Spleen (tissue), 11 donors: ENCODE measurements at regions not wholly inside any gene's neighbourhood (a gene's known extent, or its start where the extent isn't known, plus 50 kb on each side); places are given as distances from the start of the nearest gene placed in this dataset.

Experiments used
- DNase-seq: peaks from one replicate; pipeline ENCODE4 v3.0.0-alpha.2; 2020
- H3K27ac ChIP-seq, 8 donors: fragments of 200-600 bp; sonication (generic) in 7 of 8; 1 replicate in 4 of 8; 2 replicates in 4 of 8; pipeline versions ENCODE4 v1.5.0 to v1.8.0; 2016 to 2021; ENCODE audit warnings: inconsistent platforms in 4 of 8, mild to moderate bottlenecking in 4 of 8, moderate library complexity in 1 of 8
- H3K27me3 ChIP-seq, 7 donors: fragments of 200-600 bp; sonication (generic) in 6 of 7; replicated peaks in 1 of 7; 1 replicate in 4 of 7; 2 replicates in 3 of 7; pipeline versions ENCODE4 v1.5.0 to v1.8.0; 2016 to 2021; ENCODE audit warnings: inconsistent platforms in 3 of 7, mild to moderate bottlenecking in 1 of 7
- H3K36me3 ChIP-seq, 6 donors: fragments of 200-600 bp; sonication (generic) in 5 of 6; 1 replicate in 4 of 6; 2 replicates in 2 of 6; pipeline versions ENCODE4 v1.5.0 to v1.8.0; 2016 to 2021; ENCODE audit warnings: inconsistent platforms in 2 of 6
- H3K4me1 ChIP-seq, 6 donors: fragments of 200-600 bp; sonication (generic) in 5 of 6; 1 replicate in 3 of 6; 2 replicates in 3 of 6; pipeline versions ENCODE4 v1.5.0 to v1.8.0; 2016 to 2021; ENCODE audit warnings: inconsistent platforms in 3 of 6
- H3K4me3 ChIP-seq, 8 donors: fragments of 200-600 bp; sonication (generic) in 7 of 8; 1 replicate in 4 of 8; 2 replicates in 4 of 8; pipeline versions ENCODE4 v1.5.0 to v1.8.0; 2016 to 2021; ENCODE audit warnings: inconsistent platforms in 4 of 8, mild to moderate bottlenecking in 4 of 8, moderate library complexity in 2 of 8
- H3K9me3 ChIP-seq, 8 donors: fragments of 200-600 bp; sonication (generic) in 7 of 8; 1 replicate in 4 of 8; 2 replicates in 4 of 8; pipeline versions ENCODE4 v1.5.0 to v1.8.0; 2016 to 2021; ENCODE audit warnings: inconsistent platforms in 4 of 8
- CTCF ChIP-seq, 11 experiments: fragments of 200-600 bp in 7 of 11; fragments of 450-650 bp in 4 of 11; sonication (generic) in 4 of 11; IDR thresholded peaks in 8 of 11; conservative IDR thresholded peaks in 3 of 11; 1 replicate in 7 of 11; 2 replicates in 4 of 11; pipeline versions ENCODE4 v1.4.0 to v1.8.0; 2016 to 2021; ENCODE audit warnings: antibody characterized with exemption in 11 of 11, inconsistent platforms in 4 of 11, mild to moderate bottlenecking in 1 of 11
- POLR2A ChIP-seq, 3 donors: fragments of 450-650 bp; IDR thresholded peaks; one replicate each; pipeline ENCODE4 v1.5.1; 2017; ENCODE audit warnings: antibody characterized with exemption in 3 of 3, mild to moderate bottlenecking in 1 of 3
- POLR2AphosphoS5 ChIP-seq, 3 donors: sonication (generic); formaldehyde crosslinking; IDR thresholded peaks; one replicate each; pipeline ENCODE4 v1.5.1; 2017; ENCODE audit warnings: antibody characterized with exemption in 3 of 3
- WGBS, 5 donors: extraction: QIAGEN DNeasy Blood & Tissue Kit in 3 of 5; methylation state at CpG; one replicate each; pipeline versions ENCODE4 v1.1.5 to v1.1.7; 2013 to 2018; 5-methylcytosine and 5-hydroxymethylcytosine counted together
- intact Hi-C: fragments of 100-400 bp; cut with DNase I; formaldehyde crosslinking; loops from one replicate; pipeline ENCODE4 v1.15.0; 2023; ENCODE audit warnings: low total_unique reads
- donor health status: healthy with polysubstance abuse.
- donor health status: DM: no; HTN: no; CAD: no; lungs with moderate emphysema.
- donor health status: DM: no; HTN: no; CAD: no.
- donor health status: Bipolar disorder and iron deficiency.
- donor health status: healthy.
- donor health status: DM: no; HTN: no; CAD: no.
- donor health status: DM: yes; HTN: yes; CAD: no.

DNA sequence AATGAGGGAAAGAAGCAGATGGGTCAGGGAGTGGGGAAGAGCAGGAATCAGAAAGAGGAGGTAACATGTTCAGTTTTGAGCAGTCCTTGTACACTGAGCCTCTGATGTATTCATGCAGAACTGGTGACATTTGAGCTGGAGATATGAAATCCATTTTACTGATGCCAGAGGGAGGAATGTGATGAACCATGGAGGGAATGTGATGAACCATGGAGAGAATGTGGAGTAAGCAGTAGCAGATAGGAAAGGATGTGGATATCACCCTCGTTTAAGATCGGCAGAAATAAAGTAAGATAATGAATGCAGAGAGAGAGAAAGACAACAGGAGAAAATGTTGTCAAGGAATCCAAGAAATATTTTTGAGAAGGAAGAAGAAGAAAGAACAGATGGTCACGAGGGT, 231.6 kb downstream of the TBXT start:
- DNase-seq, result no peak
- TF ChIP-seq POLR2A (IDR thresholded peaks at IDR 0.05) (no peak), POLR2AphosphoS5 (IDR thresholded peaks at IDR 0.05) (no peak), CTCF (IDR thresholded peaks at IDR 0.05 in 8 of 11, conservative IDR thresholded peaks at IDR 0.05 in 3 of 11) (no peak)
- H3K27me3 ChIP-seq, result peaks cover 0 to 42% (median 0%) of the 10 kb centered on the region in 7 donors
- no peaks in the 10 kb centered on the region for H3K9me3 ChIP-seq
- intact Hi-C loops, result no loop called here
- H3K4me3 ChIP-seq, result no peak overlapping the region
- H3K27ac ChIP-seq, result no peak overlapping the region
- no peaks in the 10 kb centered on the region for H3K4me1 ChIP-seq
- H3K36me3 ChIP-seq, result no peaks in the 10 kb centered on the region
- WGBS, 5 donors, result 71 to 92% (median 80%) methylated on average over 3 of the region's 3 CpGs

GRCh38 chr6:165931675-165932074, 236.0 kb downstream of the TBXT start:
- 68 to 76% (median 71%) methylated on average over 9 of the region's 9 CpGs for WGBS, 5 donors

GRCh38 chr6:165930668-165931214, 236.9 kb downstream of the TBXT start:
- no peak for TF ChIP-seq POLR2AphosphoS5 (IDR thresholded peaks at IDR 0.05)
- no peak for TF ChIP-seq CTCF (IDR thresholded peaks at IDR 0.05 in 8 of 11, conservative IDR thresholded peaks at IDR 0.05 in 3 of 11)
- no peak for TF ChIP-seq POLR2A (IDR thresholded peaks at IDR 0.05)
- no peak for DNase-seq
- H3K27me3 ChIP-seq, result peaks cover 0 to 35% (median 0%) of the 10 kb centered on the region in 7 donors
- H3K9me3 ChIP-seq, result no peaks in the 10 kb centered on the region
- 87 to 93% (median 90%) methylated on average over 18 of the region's 18 CpGs for WGBS, 5 donors
- no peak overlapping the region for H3K27ac ChIP-seq
- intact Hi-C loops, result no loop called here
- H3K36me3 ChIP-seq, result no peaks in the 10 kb centered on the region
- no peaks in the 10 kb centered on the region for H3K4me1 ChIP-seq
- no peak overlapping the region for H3K4me3 ChIP-seq

More at GRCh38 chr6:165931675-165932074, 236.0 kb downstream of the TBXT start:
- intact Hi-C loops, result no loop called here
- Histone ChIP-seq H3K27me3 (peaks cover 0 to 38% (median 0%) of the 10 kb centered on the region in 7 donors), H3K9me3 (no peaks in the 10 kb centered on the region), H3K4me3 (no peak overlapping the region), H3K4me1 (no peaks in the 10 kb centered on the region), H3K27ac (no peak overlapping the region), H3K36me3 (no peaks in the 10 kb centered on the region)
- TF ChIP-seq POLR2A (IDR thresholded peaks at IDR 0.05), result no peak
- TF ChIP-seq CTCF (IDR thresholded peaks at IDR 0.05 in 8 of 11, conservative IDR thresholded peaks at IDR 0.05 in 3 of 11), result no peak
- TF ChIP-seq POLR2AphosphoS5 (IDR thresholded peaks at IDR 0.05), result no peak
- DNase-seq, result no peak

- H3K36me3 ChIP-seq, result no peaks in the 10 kb centered on the region
- TF ChIP-seq POLR2A (IDR thresholded peaks at IDR 0.05) (no peak), POLR2AphosphoS5 (IDR thresholded peaks at IDR 0.05) (no peak), CTCF (IDR thresholded peaks at IDR 0.05 in 8 of 11, conservative IDR thresholded peaks at IDR 0.05 in 3 of 11) (no peak)
- no peaks in the 10 kb centered on the region for H3K4me1 ChIP-seq
- no peak overlapping the region for H3K27ac ChIP-seq
- H3K9me3 ChIP-seq, result no peaks in the 10 kb centered on the region
- H3K4me3 ChIP-seq, result no peak overlapping the region
- intact Hi-C loops, result no loop called here
- 90 to 95% (median 91%) methylated on average over 7 to 8 of the region's 8 CpGs for WGBS, 5 donors
- no peak for DNase-seq
- H3K27me3 ChIP-seq, result peaks cover 0 to 30% (median 0%) of the 10 kb centered on the region in 7 donors
Observed at GRCh38 chr6:165929607-165930006, 238.0 kb downstream of the TBXT start.
